Hematopoietic multipotent progenitor cell treated with erythropoietin and hydrocortisone succinate and interleukin-3 and kit ligand, for 15 days (in vitro differentiated cells): ENCODE measurements at regions not wholly inside any gene's neighbourhood (a gene's known extent, or its start where the extent isn't known, plus 50 kb on each side); places are given as distances from the start of the nearest gene placed in this dataset.
"Not testable (repeated sequence)": the region's sequence is repeated elsewhere in the genome, so short reads cannot be mapped to it uniquely, and the experiment has no call there.

Source experiments
- DNase-seq: peaks from one replicate; pipeline ENCODE4 v3.0.0-alpha.2; 2015; ENCODE audit warnings: low spot score

- DNase-seq, result no peak
Measured at GRCh38 chr5:126054577-126055347, 368.4 kb upstream of the GRAMD2B start.

- DNase-seq, result no peak
Measured at GRCh38 chr5:126055348-126055729, 367.9 kb upstream of the GRAMD2B start.

- DNase-seq, result no peak
Measured at GRCh38 chr5:126056352-126056751, 366.9 kb upstream of the GRAMD2B start.

GRCh38 chr5:126056851-126057622, 366.2 kb upstream of the GRAMD2B start:
- DNase-seq, result no peak

GRCh38 chr5:126058392-126058791, 364.8 kb upstream of the GRAMD2B start:
- not testable (repeated sequence) for DNase-seq

- no peak for DNase-seq
Measured at GRCh38 chr5:126062398-126063221, 360.6 kb upstream of the GRAMD2B start.

- DNase-seq, result no peak
Measured at GRCh38 chr5:126065061-126065460, 358.1 kb upstream of the GRAMD2B start.

GRCh38 chr5:126066836-126067235, 356.4 kb upstream of the GRAMD2B start:
- DNase-seq, result no peak

GRCh38 chr5:126067404-126067803, 355.8 kb upstream of the GRAMD2B start:
- no peak for DNase-seq

- no peak for DNase-seq
Measured at GRCh38 chr5:126069329-126069728, 353.9 kb upstream of the GRAMD2B start.

GRCh38 chr5:126070481-126070880, 352.7 kb upstream of the GRAMD2B start:
- DNase-seq, result no peak

GRCh38 chr5:126074538-126074937, 348.7 kb upstream of the GRAMD2B start:
- no peak for DNase-seq

GRCh38 chr5:126079266-126079665, 343.9 kb upstream of the GRAMD2B start:
- no peak for DNase-seq

- no peak for DNase-seq
Measured at GRCh38 chr5:126081209-126081608, 342.0 kb upstream of the GRAMD2B start.

GRCh38 chr5:126093041-126093440, 330.2 kb upstream of the GRAMD2B start:
- DNase-seq, result no peak

GRCh38 chr5:126093718-126094117, 329.5 kb upstream of the GRAMD2B start:
- DNase-seq, result no peak

GRCh38 chr5:126094991-126095390, 328.2 kb upstream of the GRAMD2B start:
- DNase-seq, result no peak

- DNase-seq, result no peak
Measured at GRCh38 chr5:126096442-126097006, 326.7 kb upstream of the GRAMD2B start.

- DNase-seq, result no peak
Measured at GRCh38 chr5:126097876-126098275, 325.3 kb upstream of the GRAMD2B start.

- no peak for DNase-seq
Measured at GRCh38 chr5:126098330-126099017, 324.7 kb upstream of the GRAMD2B start.

GRCh38 chr5:126099077-126099476, 324.1 kb upstream of the GRAMD2B start:
- no peak for DNase-seq

- no peak for DNase-seq
Measured at GRCh38 chr5:126100767-126101166, 322.4 kb upstream of the GRAMD2B start.
